Amygdala (tissue), 56 donors: ENCODE measurements at regions not wholly inside any gene's neighbourhood (a gene's known extent, or its start where the extent isn't known, plus 50 kb on each side); places are given as distances from the start of the nearest gene placed in this dataset.
A peak's percentile ranks its signal among the peaks of the same experiment; 100 is the strongest.

Source experiments
- DNase-seq, 56 donors: peaks; one replicate each; lab custom pipeline; 2025; lab: John Stamatoyannopoulos, UW

DNA sequence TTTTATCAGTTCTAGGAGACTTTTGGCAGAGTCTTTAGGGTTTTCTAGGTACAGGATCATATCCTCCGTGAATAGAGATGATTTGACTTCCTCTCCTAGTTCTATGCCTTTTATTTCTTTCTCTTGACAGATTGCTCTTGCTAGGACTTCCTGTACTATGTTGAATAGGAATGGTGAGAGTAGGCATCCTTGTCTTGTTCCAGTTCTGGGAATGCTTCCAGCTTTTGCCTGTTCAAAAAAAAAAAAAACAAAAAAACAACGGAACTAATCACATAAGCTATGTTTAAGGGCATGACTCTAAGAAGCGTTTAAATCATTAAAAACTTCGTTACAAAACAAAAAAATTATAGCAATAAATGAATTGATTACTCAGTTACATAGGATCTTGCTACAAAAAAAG lies 145.7 kb downstream of the NUP35 start:
- no peak for DNase-seq

GRCh38 chr2:183283209-183283608 lies 159.0 kb downstream of the NUP35 start:
- no peak for DNase-seq

DNA sequence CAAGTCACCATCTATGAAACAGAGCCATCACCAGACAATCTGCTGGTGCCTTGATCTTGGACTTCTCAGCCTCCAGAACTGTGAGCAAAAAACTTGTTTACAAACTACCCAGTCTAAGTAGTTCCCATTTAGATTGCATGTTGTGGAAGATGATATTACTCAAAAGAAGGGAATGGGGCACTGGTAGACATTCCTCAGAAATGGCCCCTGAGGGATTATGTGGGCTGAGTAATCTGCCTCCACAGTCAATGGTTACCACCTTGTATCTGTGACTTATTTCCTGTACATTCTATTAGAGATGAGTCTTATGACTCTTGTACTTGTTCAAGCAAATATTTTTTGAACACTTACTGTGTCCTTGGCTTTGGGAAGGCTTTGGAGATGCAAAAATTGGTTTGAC lies 160.4 kb downstream of the NUP35 start:
- DNase-seq, result no peak

DNA sequence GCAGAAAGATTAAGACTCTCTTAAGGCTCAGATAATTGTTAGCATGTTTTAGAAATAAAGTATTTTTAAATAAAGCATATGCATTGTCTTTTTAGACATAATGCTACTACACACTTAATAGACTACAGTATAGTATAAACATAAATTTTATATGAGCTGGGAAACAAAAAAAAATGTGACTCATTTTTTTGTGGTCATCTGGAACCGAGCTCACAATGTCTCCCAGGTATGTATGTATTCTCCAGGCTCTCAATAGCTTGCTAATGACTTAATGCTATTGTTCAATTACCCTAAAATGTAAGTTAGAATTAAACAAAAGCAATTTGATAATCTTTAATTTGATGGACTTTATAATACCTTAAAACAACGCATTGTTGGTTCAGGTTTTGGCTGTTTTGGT lies 167.2 kb downstream of the NUP35 start:
- no peak for DNase-seq

DNA sequence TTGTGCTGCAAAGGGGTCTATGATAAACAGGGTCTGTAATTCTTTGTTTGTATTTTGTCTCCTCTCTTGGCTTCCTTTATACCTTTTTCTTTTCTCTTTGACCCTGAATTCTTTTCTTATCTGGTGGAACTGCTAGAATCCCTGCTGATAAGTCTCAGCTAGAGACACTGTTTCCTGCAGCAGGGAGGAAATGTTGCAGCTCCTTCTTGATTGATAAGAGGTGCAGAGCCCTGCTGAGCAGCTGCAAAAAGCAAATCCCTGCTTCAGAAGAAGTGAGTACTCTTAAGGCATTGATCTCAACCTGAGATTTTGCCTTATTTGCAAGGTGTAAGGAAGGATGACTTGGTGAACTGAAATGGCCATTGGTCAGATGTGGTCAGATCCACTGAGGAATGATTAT lies 167.8 kb downstream of the NUP35 start:
- no peak for DNase-seq

DNA sequence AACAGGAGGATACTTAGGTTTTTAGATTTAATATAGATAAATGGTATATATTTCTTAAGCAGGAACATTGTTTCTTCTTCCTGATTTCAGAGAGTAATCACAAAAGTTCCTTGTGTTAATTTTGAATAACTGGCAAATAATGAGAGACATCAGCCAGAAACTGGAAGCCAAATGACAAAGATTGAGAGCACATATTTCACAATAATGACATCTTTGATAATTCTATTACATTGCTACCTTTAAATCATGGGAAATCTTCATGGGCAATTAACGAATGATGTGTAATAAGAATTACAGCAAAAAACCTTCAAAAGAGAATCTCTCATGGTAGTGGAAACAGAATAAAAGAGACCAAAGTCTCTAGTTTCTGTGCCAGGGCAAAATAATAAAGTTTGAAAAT lies 215.1 kb downstream of the NUP35 start:
- DNase-seq, result no peak

DNA sequence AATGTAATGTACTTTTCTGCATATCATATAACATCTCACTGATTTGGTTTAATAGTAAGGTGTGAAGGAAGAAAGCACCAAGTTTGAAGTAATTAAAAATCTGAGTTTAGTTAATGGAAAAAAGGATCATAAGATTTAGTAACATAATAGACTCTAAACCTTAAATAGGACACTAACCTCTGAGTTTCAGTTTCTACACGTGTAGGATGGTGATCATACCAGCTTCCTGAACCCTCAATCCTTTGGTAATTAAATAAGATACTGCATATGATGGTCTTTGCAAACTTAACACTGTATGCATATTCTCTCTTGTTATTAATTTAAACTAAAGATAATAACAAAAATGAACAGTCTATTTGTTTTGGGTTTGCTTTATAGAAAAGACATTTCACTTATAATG lies 216.8 kb downstream of the NUP35 start:
- no peak for DNase-seq

- DNase-seq, result no peak
Observed at GRCh38 chr2:183347969-183348368, 223.7 kb downstream of the NUP35 start.

GRCh38 chr2:183348492-183348891 lies 224.2 kb downstream of the NUP35 start:
- DNase-seq, result no peak

DNA sequence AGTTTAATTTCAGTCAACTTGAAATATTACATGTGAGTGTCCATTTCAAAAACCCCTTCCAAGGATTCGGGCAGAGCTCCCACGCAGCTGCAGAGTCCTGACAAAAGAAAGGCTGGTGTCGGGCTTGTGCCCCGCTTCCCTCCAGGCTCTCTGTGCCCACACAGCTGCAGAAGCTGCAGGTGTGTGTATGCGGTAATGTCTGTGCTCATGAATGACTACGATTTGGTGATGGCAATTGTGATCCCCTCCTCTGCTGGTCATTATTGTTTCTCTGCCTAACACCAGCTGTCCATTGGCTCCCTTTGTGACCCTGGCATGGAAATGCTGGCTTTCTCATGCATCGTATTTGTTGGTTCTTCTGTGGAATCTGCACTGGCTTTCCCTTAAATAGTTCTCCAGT lies 224.8 kb downstream of the NUP35 start:
- peak in 49 of 56 donors; percentile 0 to 86 (median 41) for DNase-seq

DNA sequence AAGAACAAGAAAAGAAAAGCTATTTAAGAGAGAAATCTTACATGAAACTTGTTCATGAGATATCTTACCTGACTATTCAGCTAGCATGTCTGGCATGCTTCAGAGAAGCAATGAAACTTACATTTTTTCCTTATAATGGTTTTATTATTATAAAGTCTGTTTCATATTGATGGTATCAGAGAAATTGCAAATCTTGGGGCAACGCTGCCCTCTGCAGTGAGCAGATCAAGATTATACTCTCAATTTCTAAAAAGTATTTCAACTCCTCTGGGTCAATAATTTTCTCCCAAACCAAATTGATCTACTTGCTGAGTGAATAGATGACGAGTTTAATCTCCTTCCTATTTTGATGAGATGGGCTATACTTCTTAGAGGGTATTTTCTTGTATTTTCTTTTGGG lies 235.6 kb downstream of the NUP35 start:
- DNase-seq, result peak in 3 of 56 donors; percentile 0 to 36 (median 17)

DNA sequence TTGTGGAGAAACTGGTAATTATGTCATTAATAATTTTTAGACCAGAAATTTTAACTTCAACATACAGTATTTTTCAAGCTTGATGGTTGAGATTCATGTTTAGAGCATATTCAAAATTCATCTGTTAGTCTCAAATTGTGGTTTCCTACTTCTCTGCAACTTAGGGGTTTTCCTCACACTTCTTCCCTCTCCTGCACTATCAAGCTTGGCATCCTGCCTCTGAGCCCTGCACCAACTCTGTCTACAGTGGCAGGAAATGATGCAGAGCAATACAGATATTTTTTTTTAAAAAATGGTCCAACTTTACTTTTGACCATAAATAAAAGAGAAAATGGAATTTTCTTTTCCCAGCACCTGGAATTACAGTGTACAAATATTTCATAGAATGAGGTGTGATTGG lies 247.3 kb downstream of the NUP35 start:
- DNase-seq, result no peak

GRCh38 chr2:183375821-183376220 lies 251.6 kb downstream of the NUP35 start:
- no peak for DNase-seq

- no peak for DNase-seq
Observed at GRCh38 chr2:183383854-183384253, 259.6 kb downstream of the NUP35 start.

DNA sequence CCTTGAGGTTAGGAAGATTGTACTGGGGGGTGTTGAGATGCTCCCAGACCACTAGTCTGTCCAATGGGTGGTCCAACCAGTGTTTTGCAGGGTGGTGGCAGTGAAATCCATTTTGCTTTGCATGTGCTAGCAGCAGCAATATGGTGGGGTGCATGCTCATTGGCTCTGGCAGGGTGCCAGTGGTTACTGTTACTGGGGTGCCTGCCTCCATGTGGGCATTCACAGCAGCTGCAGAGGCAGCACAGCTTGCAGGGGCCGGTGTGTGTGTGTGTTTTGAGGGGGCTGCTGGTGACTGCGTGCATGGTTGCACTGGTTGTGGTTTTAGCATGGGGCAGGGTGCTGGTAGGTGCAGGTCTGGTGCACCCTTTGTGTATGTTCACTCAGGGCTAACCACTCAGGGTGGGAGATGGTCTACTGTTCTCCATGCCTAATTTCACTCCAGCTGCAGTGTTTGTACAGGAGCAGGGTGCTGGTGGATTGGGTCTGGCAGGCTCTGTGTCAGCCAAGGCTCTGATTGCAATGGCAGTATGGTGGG lies 265.4 kb downstream of the NUP35 start:
- no peak for DNase-seq

DNA sequence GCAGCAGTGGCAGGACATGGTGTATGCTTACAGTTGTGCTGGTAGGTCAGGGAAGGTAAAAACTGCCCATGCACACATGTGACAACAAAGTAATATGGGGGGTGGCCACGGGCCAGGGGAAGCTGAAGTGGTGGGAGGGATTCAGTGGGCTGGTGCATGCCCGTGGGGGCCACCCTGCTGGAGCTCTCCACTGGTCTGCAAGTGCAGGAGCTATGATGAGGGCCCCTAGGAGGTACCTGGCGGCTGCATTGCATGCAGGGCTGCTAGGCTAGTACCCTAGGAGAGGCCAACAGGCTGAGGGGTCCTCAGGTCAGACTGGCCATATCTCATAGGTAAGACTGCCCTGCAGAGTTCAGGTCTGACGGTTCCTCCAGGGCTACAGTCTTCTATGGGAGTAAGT lies 265.9 kb downstream of the NUP35 start:
- no peak for DNase-seq

DNA sequence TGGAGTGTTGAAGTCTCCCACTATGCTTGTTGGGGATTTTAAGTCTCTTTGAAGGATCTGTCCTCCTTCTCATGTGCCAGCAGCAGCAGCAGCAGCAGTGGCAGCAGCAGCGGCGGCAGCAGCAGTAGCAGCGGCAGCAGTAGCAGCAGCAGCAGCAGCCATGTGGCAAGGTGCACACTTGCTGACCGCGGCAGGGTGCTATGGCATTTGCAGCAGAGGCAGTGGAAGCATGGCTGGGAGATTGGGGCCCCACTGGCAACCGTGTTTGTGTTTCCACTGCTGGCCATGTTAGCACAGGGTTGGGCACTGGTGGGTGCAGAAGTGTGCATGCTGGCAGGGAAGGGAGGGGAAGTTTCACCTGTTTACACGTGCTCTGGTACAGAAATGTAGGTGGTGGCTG lies 280.1 kb downstream of the NUP35 start:
- no peak for DNase-seq

GRCh38 chr2:183408562-183408961 lies 284.3 kb downstream of the NUP35 start:
- no peak for DNase-seq

DNA sequence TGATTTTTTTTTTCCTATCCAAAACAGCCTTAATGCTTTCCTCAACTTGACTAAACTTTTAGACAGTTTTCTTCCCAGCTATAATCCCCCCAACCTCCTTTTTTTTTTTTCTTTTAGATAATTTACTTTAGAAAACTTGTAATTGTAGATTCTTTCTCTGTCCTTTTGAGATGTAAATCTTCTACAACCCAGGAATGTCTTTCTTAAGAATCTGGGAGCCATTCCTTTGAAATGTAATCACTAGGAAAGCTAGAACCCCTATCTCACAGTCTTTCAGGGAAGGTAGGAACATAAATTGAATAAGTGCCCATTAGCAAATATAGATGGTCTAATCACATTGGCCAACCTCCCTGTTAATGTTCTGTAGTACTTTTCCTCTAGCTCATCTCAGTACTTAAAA lies 285.4 kb downstream of the NUP35 start:
- no peak for DNase-seq

DNA sequence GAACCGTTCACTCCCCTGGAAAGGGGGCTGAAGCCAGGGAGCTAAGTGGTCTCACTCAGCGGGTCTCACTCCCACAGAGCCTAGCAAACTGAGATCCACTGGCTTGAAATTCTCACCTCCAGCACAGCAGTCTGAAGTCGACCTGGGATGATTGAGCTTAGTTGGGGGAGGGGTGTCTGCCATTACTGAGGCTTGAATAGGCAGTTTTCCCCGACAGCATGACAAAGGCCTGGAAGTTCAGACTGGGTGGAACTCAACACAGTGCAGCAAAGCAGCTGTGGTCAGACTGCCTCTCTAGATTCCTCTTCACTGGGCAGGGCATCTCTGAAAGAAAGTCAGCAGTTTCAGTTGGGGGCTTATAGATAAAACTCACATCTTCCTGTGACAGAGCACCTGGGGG lies 292.5 kb downstream of the NUP35 start:
- no peak for DNase-seq

GRCh38 chr2:183426825-183427224 lies 302.6 kb downstream of the NUP35 start:
- DNase-seq, result no peak

- DNase-seq, result no peak
Observed at GRCh38 chr2:183427558-183427957, 303.3 kb downstream of the NUP35 start.

DNA sequence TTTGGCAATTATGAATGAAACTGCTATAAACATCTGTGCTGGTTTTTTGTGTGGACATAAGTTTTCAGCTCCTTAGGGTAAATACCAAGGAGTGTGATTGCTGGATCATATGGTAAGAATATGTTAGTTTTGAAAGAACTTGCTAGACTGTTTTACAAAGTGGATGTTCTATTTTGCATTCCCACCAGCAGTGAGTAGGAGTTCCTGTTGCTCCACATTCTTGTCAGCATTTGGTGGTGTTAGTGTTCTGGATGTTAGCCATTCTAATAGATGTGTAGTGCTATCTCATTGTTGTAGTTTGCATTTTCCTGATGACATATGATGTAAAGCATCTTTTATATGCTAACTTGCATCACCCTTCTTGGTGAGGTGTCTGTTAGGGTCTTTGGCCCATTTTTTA lies 304.6 kb downstream of the NUP35 start:
- DNase-seq, result no peak
